ENCODE measurements at regions not wholly inside any gene's neighbourhood (a gene's known extent, or its start where the extent isn't known, plus 50 kb on each side); places are given as distances from the start of the nearest gene placed in this dataset.

- DNase-seq (ENCODE audit: low spot score), result peak; percentile 27
- in situ Hi-C loops (cut with HindIII; ENCODE audit: low sequenced_read_pairs), result no loop called here
These were observed 149.3 kb upstream of the MPDZ start for GRCh38 chr9:13428766-13429165.

DNA sequence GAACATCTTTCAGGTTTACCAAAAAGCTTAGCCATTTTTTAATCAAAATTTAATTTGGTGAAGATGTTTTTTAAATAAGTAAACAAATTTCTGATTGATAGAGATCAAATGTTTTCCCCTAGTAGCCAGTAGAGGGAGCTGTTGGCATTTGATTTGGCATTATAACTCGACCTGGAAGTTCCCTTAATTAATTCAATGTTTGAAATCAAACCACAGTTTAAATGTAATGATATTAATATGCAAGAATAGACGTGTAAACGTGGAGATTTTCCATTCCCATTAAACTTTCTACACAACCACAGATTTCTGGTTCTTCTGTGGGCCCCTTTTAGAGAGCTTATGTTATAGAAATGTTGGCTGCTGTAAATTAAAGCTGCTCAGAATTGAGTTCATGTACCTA lies 148.1 kb upstream of the MPDZ start:
- DNase-seq (ENCODE audit: low spot score), result peak; percentile 76
- in situ Hi-C loops (cut with HindIII; ENCODE audit: low sequenced_read_pairs), result no loop called here

- DNase-seq (ENCODE audit: low spot score), result no peak
- in situ Hi-C loops (cut with HindIII; ENCODE audit: low sequenced_read_pairs), result no loop called here
These were observed 147.1 kb upstream of the MPDZ start for GRCh38 chr9:13426606-13427005.

- DNase-seq (ENCODE audit: low spot score), result no peak
- in situ Hi-C loops (cut with HindIII; ENCODE audit: low sequenced_read_pairs), result no loop called here
These were observed 145.4 kb upstream of the MPDZ start for GRCh38 chr9:13424872-13425271.

DNA sequence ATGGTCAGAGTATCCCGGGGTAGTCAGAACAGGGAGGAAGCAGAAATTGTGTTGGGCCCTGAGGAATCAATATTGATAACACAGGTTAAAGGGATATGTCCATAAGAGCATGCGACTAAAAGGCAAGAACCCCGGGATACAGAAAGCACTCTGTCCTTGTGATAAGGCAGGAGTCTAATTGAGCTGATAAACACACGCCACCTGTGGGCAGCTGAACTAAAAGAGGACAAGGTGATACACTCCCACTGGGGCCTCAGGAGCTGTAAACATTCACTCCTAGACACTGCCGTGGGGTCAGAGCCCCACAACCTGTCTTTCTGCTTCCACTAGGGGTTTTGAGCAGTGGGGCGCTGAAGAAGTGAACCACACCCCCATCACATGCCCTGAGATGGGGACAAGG lies 144.7 kb upstream of the MPDZ start:
- no peak for DNase-seq (ENCODE audit: low spot score)
- in situ Hi-C loops (cut with HindIII; ENCODE audit: low sequenced_read_pairs), result no loop called here

- no peak for DNase-seq (ENCODE audit: low spot score)
- in situ Hi-C loops (cut with HindIII; ENCODE audit: low sequenced_read_pairs), result no loop called here
These were observed 134.9 kb upstream of the MPDZ start for GRCh38 chr9:13414349-13414748.

DNA sequence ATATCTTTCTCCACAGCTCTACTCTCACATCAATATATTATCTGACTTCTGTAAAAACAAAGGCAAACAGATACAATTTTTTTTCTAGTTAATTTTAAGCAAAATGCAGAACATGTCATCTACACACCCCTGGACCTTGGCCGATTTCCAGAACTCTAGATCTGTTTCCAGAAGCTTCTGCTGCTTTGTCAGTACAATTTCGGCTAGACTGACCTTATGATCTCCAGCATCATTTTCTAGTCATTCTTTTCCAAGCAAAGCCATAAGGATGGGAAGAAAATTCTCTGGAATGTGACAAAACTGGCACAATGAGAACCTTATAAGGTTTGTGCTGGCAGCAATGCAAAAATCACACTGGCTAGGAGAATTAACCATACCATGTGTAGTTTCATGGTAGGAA lies 132.8 kb upstream of the MPDZ start:
- in situ Hi-C loops (cut with HindIII; ENCODE audit: low sequenced_read_pairs), result no loop called here
- DNase-seq (ENCODE audit: low spot score), result peak; percentile 43

DNA sequence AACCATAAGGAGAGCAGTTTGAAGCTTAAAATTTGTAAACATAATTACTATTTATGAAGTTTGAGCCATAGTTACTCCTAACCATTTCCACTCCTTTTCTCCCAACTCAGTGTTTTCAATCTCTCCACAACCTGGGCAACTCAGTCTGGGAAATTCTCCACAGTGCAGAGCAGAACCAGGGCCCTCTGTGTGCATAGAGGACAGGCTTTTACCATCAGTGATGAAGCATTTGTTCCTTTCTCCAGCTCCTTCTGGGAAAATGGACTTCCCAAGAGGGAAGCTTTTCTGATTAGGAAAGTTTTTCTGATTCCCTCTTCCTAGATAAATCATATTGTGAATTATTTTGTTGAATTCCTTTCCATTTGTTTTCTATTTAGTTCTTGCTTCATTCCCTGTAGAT lies 132.3 kb upstream of the MPDZ start:
- in situ Hi-C loops (cut with HindIII; ENCODE audit: low sequenced_read_pairs), result no loop called here

DNA sequence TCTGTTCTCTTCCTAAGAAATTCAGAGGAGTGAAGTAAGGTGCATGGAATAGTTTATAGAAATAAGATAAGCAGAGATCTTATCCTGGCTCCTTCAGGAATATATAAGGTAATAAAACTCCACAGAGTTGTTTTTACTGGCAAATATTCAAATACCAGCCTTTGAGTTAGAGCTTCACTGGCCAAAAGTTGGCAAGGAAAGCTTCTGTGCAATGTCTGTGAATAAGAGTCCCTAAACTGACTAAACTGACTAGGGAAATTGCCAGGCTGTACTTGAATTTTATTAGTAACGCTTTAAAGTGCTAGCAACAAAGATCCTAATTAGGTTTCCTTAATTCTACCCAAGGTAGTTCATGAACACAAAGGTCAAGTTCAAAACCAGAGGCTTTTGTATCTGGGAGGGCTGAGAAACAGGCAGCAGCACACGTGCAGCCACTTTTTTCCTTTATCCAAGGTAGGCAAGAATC lies 131.1 kb upstream of the MPDZ start:
- in situ Hi-C loops (cut with HindIII; ENCODE audit: low sequenced_read_pairs), result no loop called here
- DNase-seq (ENCODE audit: low spot score), result no peak

More for the DNA sequence above, 132.3 kb upstream of the MPDZ start:
- peak; percentile 12 for DNase-seq (ENCODE audit: low spot score)

DNA sequence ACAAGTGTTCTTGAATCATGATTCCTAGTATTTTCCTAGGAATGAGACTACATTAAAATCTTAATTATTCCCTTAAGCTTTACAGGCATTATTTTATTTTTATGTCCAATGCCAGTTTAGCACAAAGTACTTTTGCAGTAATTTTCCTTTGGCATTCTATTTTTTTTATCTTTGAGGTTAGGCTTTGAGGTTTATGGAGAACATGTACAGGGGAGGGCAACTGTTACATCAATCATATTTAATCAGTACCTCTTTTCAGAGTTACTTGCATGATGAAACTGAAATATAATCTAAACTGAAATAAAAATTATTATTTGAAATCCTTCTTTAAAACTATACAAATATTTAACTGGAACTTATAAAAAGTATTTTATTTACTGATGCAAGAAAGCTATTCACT lies 118.2 kb upstream of the MPDZ start:
- DNase-seq (ENCODE audit: low spot score), result no peak
- in situ Hi-C loops (cut with HindIII; ENCODE audit: low sequenced_read_pairs), result no loop called here

GRCh38 chr9:13397220-13397619 lies 117.7 kb upstream of the MPDZ start:
- DNase-seq (ENCODE audit: low spot score), result no peak
- in situ Hi-C loops (cut with HindIII; ENCODE audit: low sequenced_read_pairs), result no loop called here

DNA sequence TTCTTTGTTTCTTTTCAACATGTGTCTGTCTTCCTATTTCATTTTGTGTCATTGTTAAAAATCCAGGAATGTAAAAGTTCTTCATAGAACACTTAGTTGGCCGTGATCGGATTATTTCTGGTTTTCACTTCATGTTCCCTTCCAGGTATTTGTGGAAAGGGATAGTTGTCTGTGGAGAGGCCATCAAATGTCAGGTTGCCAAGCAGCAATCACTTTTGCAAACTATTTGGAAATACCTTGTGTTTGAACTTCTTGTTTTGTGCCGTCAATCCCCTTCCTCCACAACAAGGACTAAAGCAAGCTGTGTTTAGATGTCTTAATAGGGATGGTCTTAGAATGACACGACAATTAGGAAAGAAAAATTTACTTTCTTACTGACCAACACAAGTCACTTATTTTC lies 116.9 kb upstream of the MPDZ start:
- in situ Hi-C loops (cut with HindIII; ENCODE audit: low sequenced_read_pairs), result no loop called here
- no peak for DNase-seq (ENCODE audit: low spot score)

DNA sequence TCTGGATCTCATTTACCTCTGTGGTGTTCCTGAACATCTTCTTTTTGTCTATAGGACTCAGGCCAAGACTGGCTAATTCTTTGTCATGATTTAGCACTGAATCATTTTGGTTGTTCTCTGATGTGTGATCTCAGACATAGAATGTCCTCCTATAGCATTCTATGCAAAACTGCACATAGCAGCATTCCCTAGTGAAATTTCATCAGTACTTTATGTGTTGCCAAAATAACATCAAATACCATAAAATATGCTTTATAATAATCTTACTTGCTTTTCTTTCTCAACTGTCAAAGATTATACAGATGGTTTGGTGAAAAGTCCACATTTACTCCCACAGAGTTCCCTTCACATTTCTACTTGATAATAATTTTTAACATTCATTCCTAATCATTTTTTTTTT lies 115.7 kb upstream of the MPDZ start:
- in situ Hi-C loops (cut with HindIII; ENCODE audit: low sequenced_read_pairs), result no loop called here
- DNase-seq (ENCODE audit: low spot score), result no peak

- in situ Hi-C loops (cut with HindIII; ENCODE audit: low sequenced_read_pairs), result no loop called here
- DNase-seq (ENCODE audit: low spot score), result no peak
These were observed 108.7 kb upstream of the MPDZ start for GRCh38 chr9:13388157-13388556.

- in situ Hi-C loops (cut with HindIII; ENCODE audit: low sequenced_read_pairs), result no loop called here
- DNase-seq (ENCODE audit: low spot score), result no peak
These were observed 108.2 kb upstream of the MPDZ start for GRCh38 chr9:13387734-13388067.

GRCh38 chr9:13386935-13387733 lies 107.6 kb upstream of the MPDZ start:
- in situ Hi-C loops (cut with HindIII; ENCODE audit: low sequenced_read_pairs), result no loop called here
- no peak for DNase-seq (ENCODE audit: low spot score)

DNA sequence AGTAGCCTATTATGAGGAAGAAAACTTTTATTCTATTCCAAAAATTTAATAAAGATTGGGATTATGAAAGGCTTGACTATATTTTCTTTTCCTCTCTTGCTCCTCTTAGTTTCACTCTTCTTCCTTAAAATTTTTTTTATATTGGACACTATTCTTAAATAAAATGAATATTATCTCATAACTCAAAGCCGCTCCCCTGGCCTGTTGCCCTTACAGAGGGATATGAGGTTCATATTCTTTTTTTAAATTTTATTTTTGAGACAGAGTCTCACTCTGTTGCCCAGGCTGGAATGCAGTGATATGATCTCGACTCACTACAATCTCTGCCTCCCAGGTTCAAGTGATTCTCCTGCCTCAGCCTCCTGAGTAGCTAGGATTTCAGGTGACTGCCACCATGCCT lies 106.8 kb upstream of the MPDZ start:
- no peak for DNase-seq (ENCODE audit: low spot score)

GRCh38 chr9:13383855-13384254 lies 104.4 kb upstream of the MPDZ start:
- in situ Hi-C loops (cut with HindIII; ENCODE audit: low sequenced_read_pairs), result no loop called here
- DNase-seq (ENCODE audit: low spot score), result no peak

More for the DNA sequence above, 106.8 kb upstream of the MPDZ start:
- in situ Hi-C loops (cut with HindIII; ENCODE audit: low sequenced_read_pairs), result no loop called here

GRCh38 chr9:13383216-13383615 lies 103.7 kb upstream of the MPDZ start:
- no peak for DNase-seq (ENCODE audit: low spot score)
- in situ Hi-C loops (cut with HindIII; ENCODE audit: low sequenced_read_pairs), result no loop called here

- no peak for DNase-seq (ENCODE audit: low spot score)
- in situ Hi-C loops (cut with HindIII; ENCODE audit: low sequenced_read_pairs), result no loop called here
These were observed 103.1 kb upstream of the MPDZ start for GRCh38 chr9:13382595-13382994.

DNA sequence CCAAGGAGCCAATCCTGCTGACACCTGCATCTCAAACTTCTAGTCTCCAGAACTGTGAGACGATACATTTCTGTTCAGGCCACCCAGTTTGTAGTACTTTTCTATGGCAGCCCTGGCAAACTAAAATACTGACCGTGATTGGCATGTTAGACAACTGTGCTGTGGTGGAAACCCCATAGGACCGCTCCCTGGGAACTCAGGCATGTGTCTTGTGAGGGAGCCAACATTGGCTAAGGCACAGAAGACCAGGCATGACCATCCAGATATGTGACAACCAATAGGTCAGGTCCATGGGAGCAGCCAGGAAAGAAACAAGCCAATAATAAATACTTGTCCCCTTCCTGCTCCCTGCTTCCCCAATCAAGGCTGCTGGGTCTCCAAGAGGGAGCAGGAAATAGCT lies 101.4 kb upstream of the MPDZ start:
- DNase-seq (ENCODE audit: low spot score), result no peak
- in situ Hi-C loops (cut with HindIII; ENCODE audit: low sequenced_read_pairs), result no loop called here

Measured in G401 (cell line).